ENCODE measurements at regions not wholly inside any gene's neighbourhood (a gene's known extent, or its start where the extent isn't known, plus 50 kb on each side); places are given as distances from the start of the nearest gene placed in this dataset.

DNA sequence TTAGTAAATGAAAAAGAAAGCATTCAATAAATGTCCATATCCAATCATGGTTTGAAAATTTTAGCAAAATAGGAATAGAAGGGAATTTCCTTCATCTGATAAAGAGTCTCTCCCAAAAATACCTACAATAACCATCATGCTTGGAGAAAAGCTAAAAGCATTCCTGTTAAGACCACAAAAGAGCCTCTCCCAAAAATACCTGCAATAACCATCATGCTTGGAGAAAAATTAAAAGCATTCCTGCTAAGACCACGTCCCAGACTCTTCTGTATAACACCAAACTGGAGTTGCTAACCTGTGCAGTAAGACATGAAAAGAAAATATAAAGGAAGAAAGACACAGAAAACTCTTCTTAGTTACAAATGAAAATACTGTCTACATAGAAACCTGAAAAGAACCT lies 69.4 kb downstream of the LINC01488 start (continued):
- TF ChIP-seq KAT7 (CRISPR knock-in tag; IDR thresholded peaks at IDR 0.05; ENCODE audit: borderline replicate concordance) (no peak), ZNF3 (CRISPR knock-in tag; IDR thresholded peaks at IDR 0.05) (no peak)
- TF ChIP-seq, protein P1, sequence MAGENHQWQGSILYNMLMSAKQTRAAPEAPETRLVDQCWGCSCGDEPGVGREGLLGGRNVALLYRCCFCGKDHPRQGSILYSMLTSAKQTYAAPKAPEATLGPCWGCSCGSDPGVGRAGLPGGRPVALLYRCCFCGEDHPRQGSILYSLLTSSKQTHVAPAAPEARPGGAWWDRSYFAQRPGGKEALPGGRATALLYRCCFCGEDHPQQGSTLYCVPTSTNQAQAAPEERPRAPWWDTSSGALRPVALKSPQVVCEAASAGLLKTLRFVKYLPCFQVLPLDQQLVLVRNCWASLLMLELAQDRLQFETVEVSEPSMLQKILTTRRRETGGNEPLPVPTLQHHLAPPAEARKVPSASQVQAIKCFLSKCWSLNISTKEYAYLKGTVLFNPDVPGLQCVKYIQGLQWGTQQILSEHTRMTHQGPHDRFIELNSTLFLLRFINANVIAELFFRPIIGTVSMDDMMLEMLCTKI (IDR thresholded peaks at IDR 0.05; ENCODE audit: partially characterized antibody), result no peak

DNA sequence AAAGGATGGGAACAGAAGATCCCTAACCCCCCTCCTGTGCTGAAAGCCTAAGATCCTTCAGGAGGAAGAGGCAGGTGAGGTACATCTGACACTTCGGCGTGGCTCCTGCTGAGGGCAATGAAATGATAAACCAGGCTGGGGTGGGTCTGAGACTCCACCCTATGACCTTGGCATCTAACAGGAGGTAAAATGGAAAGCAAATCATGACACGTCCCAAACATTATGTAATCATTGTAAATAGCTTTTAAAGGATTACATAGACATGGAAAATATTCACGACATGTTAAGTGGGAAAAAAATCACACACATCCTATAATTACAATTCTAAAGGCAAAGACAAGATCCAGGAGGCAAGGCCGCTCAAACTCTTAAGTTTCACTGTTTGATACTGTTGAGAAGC lies 70.5 kb downstream of the LINC01488 start:
- POLR2A ChIA-PET, result no interaction called here
- Histone ChIP-seq H3K27ac (ENCODE audit: extremely low read depth, low read depth, low read length) (no peak overlapping the region), H3K9me1 (ENCODE audit: control insufficient read depth, insufficient read depth, low read length) (no peaks in the 10 kb centered on the region), H3K36me3 (ENCODE audit: control insufficient read depth, insufficient read depth, low read length) (no peaks in the 10 kb centered on the region), H3K79me2 (ENCODE audit: control insufficient read depth, insufficient read depth, low read length) (no peaks in the 10 kb centered on the region), H3K4me3 (no peak overlapping the region), H3K9ac (ENCODE audit: insufficient read depth in 1 of 2, low read depth in 2 of 2, low read length in 2 of 2) (no peak overlapping the region), H3K4me2 (ENCODE audit: insufficient read depth, low read length) (no peak overlapping the region), H3K4me1 (replicated peaks in 1 of 2; ENCODE audit: control insufficient read depth in 2 of 2, insufficient read depth in 2 of 2, low read length in 2 of 2) (no peaks in the 10 kb centered on the region; a peak in 2 of 5 replicates), H2AFZ (ENCODE audit: low read depth, low read length) (no peak overlapping the region), H3K9me3 (replicated peaks; ENCODE audit: control insufficient read depth, insufficient read depth, low read depth, low read length) (no peaks in the 10 kb centered on the region), H4K20me1 (replicated peaks; ENCODE audit: control insufficient read depth, insufficient read depth, low read length) (no peaks in the 10 kb centered on the region), H3K27me3 (ENCODE audit: control insufficient read depth in 2 of 2, insufficient read depth in 2 of 2, low read length in 2 of 2) (peaks cover 0 to 12% of the 10 kb centered on the region in 2 experiments; a peak in 2 of 5 replicates)
- no peak for ATAC-seq
- 29% methylated on average over 5 of the region's 5 CpGs for WGBS (ENCODE audit: insufficient coverage, low coverage, missing lambda C conversion rate)
- intact Hi-C loops (cut with micrococcal nuclease), result no loop called here
- no TSS peak for BruUV-seq (replicated peaks)
- no peak for FAIRE-seq
- CTCF ChIA-PET (ENCODE audit: low intra/inter-chr PET ratio), result no interaction called here
- in situ Hi-C loops (cut with MboI), result no loop called here
- no peak for DNase-seq (ENCODE audit: extremely low read depth in 1 of 4, low spot score in 3 of 4)
- no peak for TF ChIP-seq CHD1 (IDR thresholded peaks at IDR 0.05; ENCODE audit: low read length)
- TF ChIP-seq, protein P2, sequence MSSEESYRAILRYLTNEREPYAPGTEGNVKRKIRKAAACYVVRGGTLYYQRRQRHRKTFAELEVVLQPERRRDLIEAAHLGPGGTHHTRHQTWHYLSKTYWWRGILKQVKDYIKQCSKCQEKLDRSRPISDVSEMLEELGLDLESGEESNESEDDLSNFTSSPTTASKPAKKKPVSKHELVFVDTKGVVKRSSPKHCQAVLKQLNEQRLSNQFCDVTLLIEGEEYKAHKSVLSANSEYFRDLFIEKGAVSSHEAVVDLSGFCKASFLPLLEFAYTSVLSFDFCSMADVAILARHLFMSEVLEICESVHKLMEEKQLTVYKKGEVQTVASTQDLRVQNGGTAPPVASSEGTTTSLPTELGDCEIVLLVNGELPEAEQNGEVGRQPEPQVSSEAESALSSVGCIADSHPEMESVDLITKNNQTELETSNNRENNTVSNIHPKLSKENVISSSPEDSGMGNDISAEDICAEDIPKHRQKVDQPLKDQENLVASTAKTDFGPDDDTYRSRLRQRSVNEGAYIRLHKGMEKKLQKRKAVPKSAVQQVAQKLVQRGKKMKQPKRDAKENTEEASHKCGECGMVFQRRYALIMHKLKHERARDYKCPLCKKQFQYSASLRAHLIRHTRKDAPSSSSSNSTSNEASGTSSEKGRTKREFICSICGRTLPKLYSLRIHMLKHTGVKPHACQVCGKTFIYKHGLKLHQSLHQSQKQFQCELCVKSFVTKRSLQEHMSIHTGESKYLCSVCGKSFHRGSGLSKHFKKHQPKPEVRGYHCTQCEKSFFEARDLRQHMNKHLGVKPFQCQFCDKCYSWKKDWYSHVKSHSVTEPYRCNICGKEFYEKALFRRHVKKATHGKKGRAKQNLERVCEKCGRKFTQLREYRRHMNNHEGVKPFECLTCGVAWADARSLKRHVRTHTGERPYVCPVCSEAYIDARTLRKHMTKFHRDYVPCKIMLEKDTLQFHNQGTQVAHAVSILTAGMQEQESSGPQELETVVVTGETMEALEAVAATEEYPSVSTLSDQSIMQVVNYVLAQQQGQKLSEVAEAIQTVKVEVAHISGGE (CRISPR knock-in tag; IDR thresholded peaks at IDR 0.05), result no peak
- TF ChIP-seq, protein P3, sequence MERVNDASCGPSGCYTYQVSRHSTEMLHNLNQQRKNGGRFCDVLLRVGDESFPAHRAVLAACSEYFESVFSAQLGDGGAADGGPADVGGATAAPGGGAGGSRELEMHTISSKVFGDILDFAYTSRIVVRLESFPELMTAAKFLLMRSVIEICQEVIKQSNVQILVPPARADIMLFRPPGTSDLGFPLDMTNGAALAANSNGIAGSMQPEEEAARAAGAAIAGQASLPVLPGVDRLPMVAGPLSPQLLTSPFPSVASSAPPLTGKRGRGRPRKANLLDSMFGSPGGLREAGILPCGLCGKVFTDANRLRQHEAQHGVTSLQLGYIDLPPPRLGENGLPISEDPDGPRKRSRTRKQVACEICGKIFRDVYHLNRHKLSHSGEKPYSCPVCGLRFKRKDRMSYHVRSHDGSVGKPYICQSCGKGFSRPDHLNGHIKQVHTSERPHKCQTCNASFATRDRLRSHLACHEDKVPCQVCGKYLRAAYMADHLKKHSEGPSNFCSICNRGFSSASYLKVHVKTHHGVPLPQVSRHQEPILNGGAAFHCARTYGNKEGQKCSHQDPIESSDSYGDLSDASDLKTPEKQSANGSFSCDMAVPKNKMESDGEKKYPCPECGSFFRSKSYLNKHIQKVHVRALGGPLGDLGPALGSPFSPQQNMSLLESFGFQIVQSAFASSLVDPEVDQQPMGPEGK (CRISPR knock-in tag; IDR thresholded peaks at IDR 0.05; ENCODE audit: borderline replicate concordance), result no peak
- TF ChIP-seq FOXM1 (IDR thresholded peaks at IDR 0.05; ENCODE audit: low read depth), result no peak
- no peak for TF ChIP-seq FOXM1 (CRISPR knock-in tag; IDR thresholded peaks at IDR 0.05; ENCODE audit: low read depth)
- TF ChIP-seq ZNF146 (CRISPR knock-in tag; IDR thresholded peaks at IDR 0.05; ENCODE audit: unreplicated experiment), result no peak
- TF ChIP-seq ZNF133 (CRISPR knock-in tag; IDR thresholded peaks at IDR 0.05), result no peak
- TF ChIP-seq RAD21 (CRISPR knock-in tag; conservative IDR thresholded peaks at IDR 0.05 in 1 of 2, IDR thresholded peaks at IDR 0.05 in 1 of 2), result no peak
- TF ChIP-seq, protein P4, sequence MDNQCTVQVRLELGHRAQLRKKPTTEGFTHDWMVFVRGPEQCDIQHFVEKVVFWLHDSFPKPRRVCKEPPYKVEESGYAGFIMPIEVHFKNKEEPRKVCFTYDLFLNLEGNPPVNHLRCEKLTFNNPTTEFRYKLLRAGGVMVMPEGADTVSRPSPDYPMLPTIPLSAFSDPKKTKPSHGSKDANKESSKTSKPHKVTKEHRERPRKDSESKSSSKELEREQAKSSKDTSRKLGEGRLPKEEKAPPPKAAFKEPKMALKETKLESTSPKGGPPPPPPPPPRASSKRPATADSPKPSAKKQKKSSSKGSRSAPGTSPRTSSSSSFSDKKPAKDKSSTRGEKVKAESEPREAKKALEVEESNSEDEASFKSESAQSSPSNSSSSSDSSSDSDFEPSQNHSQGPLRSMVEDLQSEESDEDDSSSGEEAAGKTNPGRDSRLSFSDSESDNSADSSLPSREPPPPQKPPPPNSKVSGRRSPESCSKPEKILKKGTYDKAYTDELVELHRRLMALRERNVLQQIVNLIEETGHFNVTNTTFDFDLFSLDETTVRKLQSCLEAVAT (IDR thresholded peaks at IDR 0.05), result no peak
